RWPE2 (cell line): ENCODE measurements at regions not wholly inside any gene's neighbourhood (a gene's known extent, or its start where the extent isn't known, plus 50 kb on each side); places are given as distances from the start of the nearest gene placed in this dataset.

Experiments
- ATAC-seq: fragments of 200-7000 bp; cut with Tn5 transposase; 3 replicates; pipeline ENCODE4 v1.9.1; 2021; ENCODE audit warnings: low read depth
- DNase-seq: peaks from one replicate; pipeline ENCODE4 v3.0.0-alpha.2; 2020; ENCODE audit warnings: low spot score
- H3K27ac ChIP-seq: fragments of 450-650 bp; 2 replicates; pipeline ENCODE4 v1.5.1; 2017; ENCODE audit warnings: mild to moderate bottlenecking; ENCODE audit not compliant: poor library complexity, severe bottlenecking
- H3K27me3 ChIP-seq: fragments of 250-450 bp; sonication (Bioruptor Pico); 2 replicates; pipeline ENCODE4 v1.5.1; 2021; ENCODE audit warnings: mild to moderate bottlenecking, moderate library complexity; ENCODE audit not compliant: insufficient read depth, poor library complexity, severe bottlenecking
- H3K36me3 ChIP-seq: fragments of 250-450 bp; sonication (Bioruptor Pico); 2 replicates; pipeline ENCODE4 v1.5.1; 2020; ENCODE audit warnings: low read depth, mild to moderate bottlenecking, moderate library complexity
- H3K4me1 ChIP-seq: fragments of 250-450 bp; sonication (Bioruptor Pico); 2 replicates; pipeline ENCODE4 v1.5.1; 2021; ENCODE audit warnings: mild to moderate bottlenecking, moderate library complexity; ENCODE audit not compliant: insufficient read depth, poor library complexity, severe bottlenecking
- H3K4me3 ChIP-seq: fragments of 250-450 bp; sonication (Bioruptor Pico); 2 replicates; pipeline ENCODE4 v1.5.1; 2021; ENCODE audit warnings: mild to moderate bottlenecking, moderate library complexity; ENCODE audit not compliant: severe bottlenecking
- H3K9me3 ChIP-seq: fragments of 250-450 bp; sonication (Bioruptor Pico); 2 replicates; pipeline ENCODE4 v1.5.1; 2021; ENCODE audit warnings: mild to moderate bottlenecking, moderate library complexity; ENCODE audit not compliant: severe bottlenecking
- TF ChIP-seq, protein P1 (sequence below): fragments of 450-650 bp; IDR thresholded peaks from one replicate; pipeline ENCODE4 v1.5.1; 2017; ENCODE audit warnings: mild to moderate bottlenecking, moderate library complexity; ENCODE audit not compliant: poor library complexity, severe bottlenecking

GRCh38 chr10:93182049-93182327, 108.3 kb downstream of the CYP26A1 start:
- Histone ChIP-seq H3K27ac (no peak overlapping the region), H3K27me3 (no peaks in the 10 kb centered on the region), H3K4me1 (no peaks in the 10 kb centered on the region), H3K36me3 (no peaks in the 10 kb centered on the region), H3K4me3 (no peak overlapping the region), H3K9me3 (no peaks in the 10 kb centered on the region)
- DNase-seq (no peak), ATAC-seq (no peak)
- TF ChIP-seq, protein P1, sequence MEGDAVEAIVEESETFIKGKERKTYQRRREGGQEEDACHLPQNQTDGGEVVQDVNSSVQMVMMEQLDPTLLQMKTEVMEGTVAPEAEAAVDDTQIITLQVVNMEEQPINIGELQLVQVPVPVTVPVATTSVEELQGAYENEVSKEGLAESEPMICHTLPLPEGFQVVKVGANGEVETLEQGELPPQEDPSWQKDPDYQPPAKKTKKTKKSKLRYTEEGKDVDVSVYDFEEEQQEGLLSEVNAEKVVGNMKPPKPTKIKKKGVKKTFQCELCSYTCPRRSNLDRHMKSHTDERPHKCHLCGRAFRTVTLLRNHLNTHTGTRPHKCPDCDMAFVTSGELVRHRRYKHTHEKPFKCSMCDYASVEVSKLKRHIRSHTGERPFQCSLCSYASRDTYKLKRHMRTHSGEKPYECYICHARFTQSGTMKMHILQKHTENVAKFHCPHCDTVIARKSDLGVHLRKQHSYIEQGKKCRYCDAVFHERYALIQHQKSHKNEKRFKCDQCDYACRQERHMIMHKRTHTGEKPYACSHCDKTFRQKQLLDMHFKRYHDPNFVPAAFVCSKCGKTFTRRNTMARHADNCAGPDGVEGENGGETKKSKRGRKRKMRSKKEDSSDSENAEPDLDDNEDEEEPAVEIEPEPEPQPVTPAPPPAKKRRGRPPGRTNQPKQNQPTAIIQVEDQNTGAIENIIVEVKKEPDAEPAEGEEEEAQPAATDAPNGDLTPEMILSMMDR, result no peak

GRCh38 chr10:93182790-93183189, 109.1 kb downstream of the CYP26A1 start:
- Histone ChIP-seq H3K36me3 (no peaks in the 10 kb centered on the region), H3K4me3 (no peak overlapping the region), H3K4me1 (no peaks in the 10 kb centered on the region), H3K9me3 (no peaks in the 10 kb centered on the region), H3K27ac (no peak overlapping the region), H3K27me3 (no peaks in the 10 kb centered on the region)
- TF ChIP-seq, protein P1, result no peak
- ATAC-seq (no peak), DNase-seq (no peak)

DNA sequence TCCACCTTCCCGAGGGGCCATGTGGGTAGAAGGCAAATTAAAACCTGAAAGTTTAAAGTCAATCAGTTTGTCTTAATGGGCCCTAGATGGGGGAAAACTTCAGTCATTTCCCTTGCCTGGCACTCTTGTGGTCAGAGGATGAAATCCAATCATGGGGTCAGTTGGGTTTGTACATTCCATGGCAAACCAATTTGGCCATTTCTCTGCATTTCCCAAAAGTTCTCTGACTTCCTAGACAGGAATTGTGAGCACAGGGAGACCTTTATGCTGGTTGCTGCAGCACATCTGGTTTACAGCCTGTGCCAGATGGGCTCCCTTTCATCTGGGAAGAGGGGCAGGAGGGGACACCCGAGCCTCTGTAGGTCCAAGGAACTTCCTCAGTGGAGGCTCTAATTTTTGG, 113.0 kb downstream of the CYP26A1 start:
- Histone ChIP-seq H3K9me3 (no peaks in the 10 kb centered on the region), H3K36me3 (no peaks in the 10 kb centered on the region), H3K4me3 (no peak overlapping the region), H3K27ac (no peak overlapping the region), H3K27me3 (no peaks in the 10 kb centered on the region), H3K4me1 (no peaks in the 10 kb centered on the region)
- no peak for ATAC-seq
- TF ChIP-seq, protein P1, result no peak
- no peak for DNase-seq

GRCh38 chr10:93189944-93190343, 116.3 kb downstream of the CYP26A1 start:
- Histone ChIP-seq H3K27me3 (no peaks in the 10 kb centered on the region), H3K4me1 (no peaks in the 10 kb centered on the region), H3K27ac (no peak overlapping the region), H3K36me3 (no peaks in the 10 kb centered on the region), H3K4me3 (no peak overlapping the region), H3K9me3 (no peaks in the 10 kb centered on the region)
- DNase-seq (no peak), ATAC-seq (no peak)
- TF ChIP-seq, protein P1, result no peak

- Histone ChIP-seq H3K4me3 (no peak overlapping the region), H3K27ac (no peak overlapping the region), H3K27me3 (no peaks in the 10 kb centered on the region), H3K9me3 (no peaks in the 10 kb centered on the region), H3K4me1 (no peaks in the 10 kb centered on the region), H3K36me3 (no peaks in the 10 kb centered on the region)
- TF ChIP-seq, protein P1, result no peak
- ATAC-seq (no peak), DNase-seq (no peak)
These were observed 116.7 kb downstream of the CYP26A1 start for GRCh38 chr10:93190372-93190771.
